Right hindlimb (tissue), 1 donor: ENCODE measurements at regions not wholly inside any gene's neighbourhood (a gene's known extent, or its start where the extent isn't known, plus 50 kb on each side); places are given as distances from the start of the nearest gene placed in this dataset.

Experiments used
- DNase-seq: peaks from one replicate; pipeline ENCODE4 v3.0.0-alpha.2; 2018

DNA sequence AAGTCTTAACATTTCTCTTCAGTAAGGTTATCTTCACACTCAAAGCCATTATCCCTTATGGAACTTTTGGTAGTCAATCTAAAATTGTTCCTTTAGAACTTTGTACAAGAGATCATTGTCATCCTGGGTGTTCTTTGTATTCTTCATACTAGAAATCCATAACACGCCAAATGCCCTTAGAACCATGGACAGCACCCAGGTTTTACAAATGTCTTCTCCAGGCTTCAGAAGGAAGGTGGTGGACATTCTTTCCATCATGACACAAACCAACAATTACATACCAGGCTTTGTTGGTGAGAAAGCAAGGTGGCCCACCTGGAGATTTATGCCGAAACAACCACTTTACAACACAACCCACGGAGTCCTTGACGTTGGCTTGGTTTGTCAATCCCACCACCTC is 365.6 kb upstream of the TBX3 start:
- DNase-seq = no peak

DNA sequence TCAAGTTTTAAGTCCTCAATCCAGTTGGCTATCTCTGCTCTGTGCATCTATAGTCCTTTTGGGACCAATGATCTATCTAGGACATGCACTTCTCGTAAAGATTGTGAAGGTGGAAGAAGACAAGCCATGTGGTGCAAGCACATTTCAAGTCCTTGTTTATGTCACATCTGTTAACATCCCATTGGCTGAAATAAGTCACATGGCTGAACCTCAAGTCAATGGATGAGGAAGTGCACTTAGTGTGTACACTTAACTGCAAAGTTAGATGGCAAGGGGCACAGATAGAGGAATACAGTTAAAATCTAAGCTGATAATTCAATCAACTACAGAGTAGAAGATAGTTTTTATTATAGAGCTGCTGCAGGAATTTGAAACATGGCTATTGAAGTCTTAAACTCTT is 362.8 kb upstream of the TBX3 start:
- no peak for DNase-seq

DNA sequence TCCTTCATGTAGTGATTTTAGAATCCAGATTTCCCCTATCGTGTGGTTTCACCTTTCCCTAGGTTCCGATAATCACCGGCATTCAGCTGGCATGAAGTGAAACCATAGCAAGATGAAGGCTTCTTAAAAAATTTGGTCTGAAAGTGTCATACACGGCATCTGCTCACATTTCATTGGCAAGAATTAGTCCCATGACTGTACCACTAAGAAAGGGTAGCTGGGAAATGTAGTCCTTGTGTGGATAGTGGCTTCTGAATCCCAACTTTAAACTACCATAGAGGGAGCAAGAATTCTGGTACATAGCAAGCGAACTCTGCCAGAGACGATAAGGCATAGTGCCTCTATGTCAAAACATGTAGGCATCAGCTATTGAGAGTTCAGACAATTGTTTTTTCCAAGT is 360.1 kb upstream of the TBX3 start:
- no peak for DNase-seq

DNA sequence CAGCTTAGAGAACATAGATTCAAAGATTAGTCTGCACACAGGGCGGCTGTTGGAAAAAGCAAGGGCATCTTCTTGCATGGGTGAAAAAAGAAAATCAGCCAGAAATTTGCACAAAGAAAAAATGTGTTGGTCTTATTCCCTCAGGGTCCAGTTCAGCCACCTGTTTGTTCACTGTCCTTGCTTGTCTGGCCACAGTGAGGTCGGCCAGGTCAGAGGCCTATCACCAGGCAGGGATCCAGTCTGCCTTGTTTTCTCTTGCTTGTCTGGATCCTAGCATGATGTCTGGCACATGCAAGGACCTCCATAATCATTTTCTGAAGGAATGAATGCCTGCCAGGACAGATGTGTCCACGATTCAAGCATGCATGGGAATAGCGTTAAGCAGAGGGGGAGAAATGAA is 359.1 kb upstream of the TBX3 start:
- DNase-seq = no peak

DNA sequence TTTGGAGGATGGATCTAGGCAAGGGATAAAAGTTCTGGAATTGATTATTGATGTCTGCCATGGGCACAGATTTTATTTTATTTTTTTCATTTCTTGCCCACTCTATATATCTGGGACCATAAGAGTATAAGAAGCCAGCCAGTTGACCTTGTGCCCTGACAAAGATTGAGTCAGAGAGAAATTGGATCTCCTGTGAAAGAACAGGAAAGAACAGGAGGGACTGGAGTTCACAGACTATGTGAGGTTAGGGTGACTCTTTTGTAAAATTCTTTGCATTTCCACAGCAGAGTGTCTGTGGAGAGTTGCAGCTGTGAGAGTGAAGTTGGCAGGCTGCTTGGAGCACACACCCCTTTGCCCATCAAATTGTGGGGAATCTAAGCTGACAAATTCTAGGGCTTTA is 358.4 kb upstream of the TBX3 start:
- DNase-seq = no peak

DNA sequence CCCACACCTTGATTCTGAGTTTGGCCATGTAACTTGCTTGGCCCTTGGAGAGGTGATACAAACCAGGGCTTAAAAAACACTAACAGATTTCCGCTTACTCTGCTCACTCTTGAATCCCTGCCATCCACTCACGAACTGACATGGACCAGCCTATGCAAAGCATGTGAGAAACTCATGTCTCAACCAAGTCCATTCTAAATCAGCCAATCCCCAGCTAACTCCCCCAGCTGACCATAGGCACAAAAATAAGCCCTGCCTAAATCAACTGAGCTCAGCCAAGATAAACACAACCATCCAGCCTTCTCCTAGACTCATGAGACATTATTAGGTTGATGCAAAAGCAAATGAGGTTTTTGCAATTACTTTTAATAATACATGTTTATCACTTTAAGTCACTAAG is 353.9 kb upstream of the TBX3 start:
- no peak for DNase-seq

DNA sequence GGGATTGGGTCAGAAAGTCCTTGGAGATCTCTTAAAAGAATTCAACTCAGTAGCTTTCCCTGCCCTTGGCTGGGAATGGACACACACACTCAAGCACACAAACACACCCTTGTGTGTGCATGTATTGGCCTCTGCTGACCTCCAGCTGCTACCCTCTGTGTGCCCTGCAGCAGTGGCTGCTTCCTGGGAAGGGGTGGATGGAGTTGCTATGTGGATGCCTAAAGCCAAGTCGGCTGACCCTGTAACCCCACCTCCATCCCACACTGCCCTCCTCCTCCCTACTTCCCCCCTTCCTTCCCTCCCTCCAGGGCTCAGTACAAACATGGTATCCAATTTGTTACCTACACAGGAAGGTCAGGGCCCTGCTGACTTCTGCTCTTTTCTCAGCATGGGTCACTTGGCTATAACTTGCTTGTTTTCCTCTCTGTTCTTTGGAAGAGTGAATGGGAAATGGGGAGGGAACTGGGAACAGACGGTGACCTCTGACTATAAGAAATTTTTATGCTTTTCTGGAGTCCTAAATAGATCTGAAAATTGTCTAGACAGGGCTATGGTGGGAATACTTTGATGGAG is 351.6 kb upstream of the TBX3 start:
- peak; percentile 25 for DNase-seq

DNA sequence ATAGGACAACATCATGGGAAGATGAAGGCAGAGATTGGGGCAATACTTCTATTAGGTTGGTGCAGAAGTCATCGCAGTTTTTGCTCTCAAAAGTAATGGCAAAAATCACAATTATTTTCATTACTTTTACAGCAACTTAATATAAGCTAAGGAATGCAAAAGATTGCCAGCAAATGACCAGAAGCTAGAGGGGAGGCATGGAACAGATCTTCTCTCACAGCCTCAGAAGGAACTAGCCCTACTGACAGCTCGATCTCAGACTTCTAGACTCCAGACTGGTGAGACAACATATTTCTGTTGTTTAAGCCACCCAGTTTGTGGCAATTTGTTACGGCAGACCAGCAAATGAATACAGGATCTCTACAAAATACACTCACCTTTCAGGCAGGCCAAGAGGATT is 348.5 kb upstream of the TBX3 start:
- DNase-seq = no peak

DNA sequence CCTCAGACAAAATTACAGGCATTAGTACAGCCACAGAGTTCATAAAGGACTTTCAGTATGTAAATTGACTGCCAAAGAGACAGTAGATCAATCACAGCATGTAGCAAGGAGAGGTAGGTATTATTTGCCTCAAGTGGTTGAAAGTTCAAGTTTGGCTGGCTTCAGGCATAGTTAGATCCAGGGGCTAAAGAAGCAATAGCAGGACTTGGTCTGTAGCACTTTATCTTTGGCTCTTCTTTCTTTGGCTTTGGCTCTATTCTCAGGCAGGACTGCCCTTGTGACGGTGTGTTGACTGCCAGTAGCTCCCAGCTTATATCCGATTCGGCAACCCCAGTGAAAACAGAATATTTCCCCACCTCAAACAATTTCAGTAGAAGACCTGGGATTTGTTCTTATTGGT is 346.0 kb upstream of the TBX3 start:
- DNase-seq = no peak

DNA sequence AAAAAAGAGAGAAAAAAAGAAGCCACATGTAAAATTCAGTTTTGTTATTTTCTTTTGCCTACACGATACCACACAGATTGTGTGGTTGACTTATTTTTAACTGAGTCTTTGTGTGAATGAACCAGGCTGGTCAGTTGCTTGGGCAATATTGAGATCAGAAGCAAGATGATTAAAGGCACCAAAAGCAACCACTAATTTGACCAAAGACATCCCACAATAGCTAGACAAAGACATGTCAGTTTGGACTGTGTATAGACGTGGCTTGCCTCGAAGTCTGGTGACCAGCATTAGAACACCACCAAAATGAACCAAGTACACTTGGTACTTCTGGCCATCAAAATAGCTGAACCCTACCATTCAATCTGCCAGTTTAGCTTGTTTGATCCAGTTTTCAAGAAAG is 340.6 kb upstream of the TBX3 start:
- DNase-seq = no peak

DNA sequence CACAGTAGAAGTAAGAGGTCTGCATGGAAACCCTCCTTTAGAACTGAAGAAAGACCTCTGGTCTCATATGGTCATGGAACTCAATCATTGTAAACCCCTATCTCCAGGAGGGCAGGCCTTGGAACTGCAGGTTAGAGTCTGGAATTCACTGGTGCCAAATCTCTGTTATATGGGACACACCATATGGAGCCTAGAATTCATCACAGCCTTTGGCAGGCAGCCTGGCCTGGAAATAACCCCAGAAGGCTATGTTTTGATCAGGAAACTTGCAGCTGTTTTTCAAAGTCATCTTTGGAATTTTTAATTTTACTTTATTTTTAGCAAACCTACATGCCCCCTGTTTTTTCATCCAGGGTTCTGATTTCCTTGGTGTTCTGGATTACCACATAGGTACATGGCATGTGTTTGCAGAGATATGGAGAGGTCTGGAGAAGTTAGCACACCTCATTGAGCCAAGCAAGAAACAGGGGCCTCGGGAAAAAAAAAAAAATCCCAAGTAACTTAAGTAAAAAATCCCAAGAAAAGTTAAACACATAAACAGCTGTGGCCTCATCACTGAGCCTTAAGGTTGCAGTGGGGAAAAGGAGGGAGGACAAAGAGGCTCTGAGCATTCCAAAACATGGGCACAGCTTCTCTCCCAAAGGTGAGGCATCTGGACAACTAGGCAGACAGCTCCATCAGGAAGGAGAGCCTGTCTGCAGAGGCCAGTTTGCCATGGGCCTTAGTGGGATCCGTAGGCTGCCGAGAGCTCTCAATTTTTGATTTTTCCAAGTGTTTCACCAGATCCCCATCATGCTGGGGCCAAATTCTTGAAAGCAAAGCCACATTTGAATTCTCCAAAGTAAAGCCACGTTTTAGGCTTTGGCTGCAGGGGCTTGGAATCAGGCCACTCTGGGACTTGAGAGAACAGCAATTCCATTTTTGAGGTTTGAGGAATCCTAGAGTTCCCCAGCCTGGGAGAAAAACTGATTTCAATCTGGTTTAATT is 339.6 kb upstream of the TBX3 start:
- peak; percentile 86 for DNase-seq

DNA sequence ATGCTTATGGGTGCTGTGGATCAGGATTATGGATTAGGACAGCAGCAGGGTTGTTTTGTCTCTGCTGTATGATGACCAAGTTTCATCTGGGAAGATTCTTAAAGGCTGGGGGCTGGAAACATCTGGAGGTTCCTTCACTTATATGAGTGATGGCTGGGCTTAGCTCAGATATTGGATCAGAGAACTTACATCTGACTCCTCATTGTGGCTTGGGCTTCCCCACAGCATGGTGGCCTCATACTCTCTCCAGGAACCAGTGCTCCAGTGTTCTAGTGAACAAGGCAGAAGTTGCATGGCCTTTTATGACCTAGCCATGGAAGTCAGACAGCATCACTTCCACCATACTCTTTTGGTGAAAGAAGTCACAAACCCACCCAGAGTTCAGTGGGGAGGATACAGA is 336.1 kb upstream of the TBX3 start:
- no peak for DNase-seq

DNA sequence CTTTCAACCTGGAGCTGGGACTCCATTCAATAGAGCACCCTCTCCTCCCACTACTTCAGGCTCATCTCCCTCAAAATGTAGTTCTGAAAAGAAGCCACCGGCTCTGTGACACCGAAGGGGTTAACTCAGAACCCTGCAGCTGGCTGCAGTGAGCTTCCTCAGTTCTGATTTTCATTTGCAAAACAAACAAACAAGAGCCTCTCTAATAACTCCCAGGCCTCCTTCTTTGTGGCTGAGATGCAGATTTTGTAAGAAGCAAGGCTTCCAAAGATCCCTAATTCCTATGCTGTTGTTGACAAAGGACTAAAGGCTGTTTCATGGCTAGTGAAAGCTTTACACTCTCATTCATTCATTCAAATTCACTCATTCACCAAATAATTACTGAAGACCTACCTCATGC is 333.4 kb upstream of the TBX3 start:
- no peak for DNase-seq

DNA sequence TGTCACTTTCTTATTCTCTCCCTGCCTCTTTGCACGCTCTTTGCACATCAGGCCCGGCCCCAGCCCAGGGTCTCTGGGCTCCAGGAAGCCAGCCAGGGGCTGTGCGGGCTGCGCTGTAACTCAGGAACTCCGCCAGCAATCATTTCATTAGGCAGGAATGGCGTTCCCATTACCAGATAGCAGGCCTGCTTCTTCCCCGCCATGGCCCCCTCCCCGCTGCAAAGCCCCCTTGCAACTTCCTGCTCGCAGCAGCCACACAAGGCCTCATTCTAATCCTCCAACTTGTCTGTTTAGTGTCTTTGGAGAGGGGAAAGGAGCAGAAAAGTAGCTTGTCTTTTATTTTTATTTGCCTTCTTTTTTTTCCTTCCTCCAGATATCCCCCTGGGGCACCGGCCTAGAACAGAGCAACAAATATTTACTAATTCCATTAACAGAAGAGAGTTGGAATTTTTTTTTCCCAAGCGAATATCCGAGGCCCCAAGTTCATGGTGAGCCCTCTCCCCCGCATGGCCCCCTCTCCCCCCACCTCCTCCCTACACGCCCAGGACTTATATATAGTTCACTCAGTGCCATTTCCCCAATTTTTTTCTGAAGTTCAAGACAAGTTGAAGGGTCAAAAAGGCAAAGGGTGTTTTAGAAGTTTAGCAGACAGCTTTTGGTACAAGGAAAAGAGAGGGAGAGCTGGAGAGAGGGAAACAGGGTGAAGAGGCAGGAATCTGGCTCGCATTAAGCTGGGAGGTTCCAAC is 329.4 kb upstream of the TBX3 start:
- DNase-seq = peak; percentile 80

DNA sequence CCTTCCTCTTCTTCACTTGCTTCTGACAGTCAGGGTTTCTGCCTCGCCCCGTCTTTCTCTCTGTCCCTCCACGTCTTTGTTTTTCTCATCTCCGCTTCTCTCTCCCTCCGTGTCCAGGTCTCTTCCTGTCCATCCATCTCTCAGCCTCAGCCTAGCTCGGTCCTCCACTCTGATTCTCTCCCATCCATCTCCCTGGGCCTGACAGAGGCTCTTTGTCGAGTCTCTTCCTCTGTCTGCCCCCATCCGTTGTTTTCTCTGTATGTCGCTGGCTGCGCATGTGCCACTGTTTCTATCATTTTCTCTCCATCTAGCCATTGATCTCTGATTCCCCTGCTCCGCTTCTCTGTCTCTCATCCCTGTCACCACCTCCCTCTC is 328.9 kb upstream of the TBX3 start:
- no peak for DNase-seq

DNA sequence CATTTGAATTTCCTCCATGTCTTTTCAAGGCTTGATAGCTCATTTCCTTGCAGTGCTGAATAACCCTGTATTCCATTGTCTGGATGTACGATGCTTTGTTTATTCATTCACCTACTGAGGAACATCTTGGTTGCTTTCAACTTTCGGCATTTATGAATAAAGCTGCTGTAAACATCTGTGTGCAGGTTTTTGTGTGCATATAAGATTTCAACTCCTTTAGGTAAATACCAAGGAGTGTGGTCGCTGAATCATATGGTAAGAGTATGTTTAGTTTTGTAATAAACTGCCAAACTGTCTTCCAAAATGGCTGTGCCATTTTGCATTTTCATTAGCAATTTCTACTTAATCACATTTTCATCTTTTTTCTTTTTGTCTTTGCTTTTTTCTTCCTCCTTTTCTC is 327.7 kb upstream of the TBX3 start:
- no peak for DNase-seq

DNA sequence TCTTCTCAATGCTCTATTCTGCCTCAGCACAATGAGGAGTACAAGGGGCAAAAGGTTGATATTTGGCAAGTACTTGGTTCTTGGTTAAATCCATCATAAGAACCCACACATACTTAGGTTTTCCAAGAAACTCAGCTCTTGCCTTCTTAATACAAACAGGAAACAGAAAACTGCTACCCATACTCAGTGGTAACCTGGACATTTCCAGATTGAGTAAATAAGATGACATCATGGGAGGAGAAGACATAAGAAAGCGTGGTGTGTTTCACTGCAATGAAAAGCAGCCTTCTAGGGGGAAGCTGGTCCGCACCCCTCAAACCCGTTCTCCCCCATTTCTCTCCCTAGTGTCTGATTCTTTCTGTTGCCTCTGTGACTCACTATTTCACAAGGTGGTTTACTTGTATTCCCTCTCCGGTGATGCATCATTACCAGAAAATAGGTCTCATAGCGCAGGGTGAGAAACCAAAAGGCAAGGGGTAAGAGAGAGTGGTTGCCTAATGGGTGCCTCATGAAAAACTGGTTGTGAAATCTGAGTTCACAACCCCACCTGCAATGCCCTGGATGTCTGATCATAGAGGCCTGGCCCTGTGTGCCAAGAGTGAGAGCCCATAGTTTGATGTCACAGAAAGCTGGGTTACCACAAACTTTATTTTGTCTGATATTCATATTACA is 326.5 kb upstream of the TBX3 start:
- DNase-seq = no peak

DNA sequence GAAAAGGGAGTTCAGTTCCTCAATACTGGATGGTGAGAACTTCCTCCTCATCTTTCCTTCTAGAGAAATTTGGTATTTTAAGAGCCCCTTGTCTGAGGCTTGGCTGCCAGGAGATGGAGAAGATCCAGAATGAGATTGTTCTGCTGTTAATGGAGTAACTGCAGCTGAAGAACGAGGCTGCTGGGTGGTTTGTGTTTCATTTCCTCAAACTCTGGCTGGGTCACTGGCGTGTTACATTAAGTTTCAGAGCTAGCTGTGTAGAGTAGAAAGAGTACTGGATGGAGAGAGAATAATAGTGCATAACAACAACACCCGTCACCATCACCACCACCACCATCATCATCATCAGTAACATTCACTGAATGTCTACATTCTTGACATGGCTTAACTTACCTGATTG is 325.0 kb upstream of the TBX3 start:
- no peak for DNase-seq

DNA sequence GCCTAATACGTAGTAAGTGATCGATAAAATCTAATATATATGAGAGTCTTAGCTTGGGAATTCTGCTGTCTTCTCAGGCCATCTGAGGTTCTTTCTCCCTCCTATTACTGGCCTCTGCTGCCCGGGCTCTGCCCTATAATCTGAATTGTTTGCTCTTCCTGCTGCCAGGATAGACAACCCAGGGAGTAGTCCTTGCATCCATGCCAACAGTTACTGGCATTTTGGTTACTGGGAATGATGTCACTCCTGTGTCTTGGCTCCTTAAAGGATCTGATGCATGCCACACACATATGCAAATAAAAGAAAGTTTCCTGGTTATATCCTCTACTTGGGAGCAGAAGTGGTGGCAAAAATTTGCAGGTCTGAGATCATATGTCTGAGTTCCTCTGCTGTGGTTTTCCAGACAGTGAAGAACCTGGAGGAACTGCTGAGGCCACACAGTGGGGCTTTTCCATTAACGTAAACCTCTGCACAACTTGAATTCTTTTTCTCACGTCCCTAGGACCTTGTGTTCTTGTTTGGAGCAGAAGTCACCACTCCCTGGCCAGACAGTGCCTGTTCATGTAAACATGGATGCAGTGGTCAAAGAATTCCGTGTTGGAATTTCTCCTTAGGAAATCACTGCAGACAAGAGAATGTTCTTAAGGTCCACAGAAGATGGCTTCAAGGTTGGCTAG is 320.6 kb upstream of the TBX3 start:
- DNase-seq = no peak

DNA sequence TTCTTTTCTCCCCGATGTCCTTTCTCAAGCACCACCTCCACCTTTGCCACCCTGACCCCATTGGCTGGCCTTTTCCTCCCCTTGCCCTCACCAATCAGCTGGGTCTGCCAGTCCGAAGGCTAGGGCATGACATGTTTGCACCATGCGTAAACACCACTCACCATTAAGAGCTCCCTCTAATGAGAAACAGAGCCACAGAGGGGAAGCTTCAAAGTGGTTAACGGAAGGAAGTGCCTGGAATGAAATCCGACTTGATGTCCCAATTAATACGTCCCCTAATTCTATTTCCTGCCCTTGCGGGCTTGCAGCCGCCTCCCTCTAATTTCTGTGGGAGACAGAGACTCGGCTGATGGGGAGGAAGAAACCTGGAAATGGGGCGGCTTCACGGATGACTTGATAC is 318.5 kb upstream of the TBX3 start:
- DNase-seq = no peak

DNA sequence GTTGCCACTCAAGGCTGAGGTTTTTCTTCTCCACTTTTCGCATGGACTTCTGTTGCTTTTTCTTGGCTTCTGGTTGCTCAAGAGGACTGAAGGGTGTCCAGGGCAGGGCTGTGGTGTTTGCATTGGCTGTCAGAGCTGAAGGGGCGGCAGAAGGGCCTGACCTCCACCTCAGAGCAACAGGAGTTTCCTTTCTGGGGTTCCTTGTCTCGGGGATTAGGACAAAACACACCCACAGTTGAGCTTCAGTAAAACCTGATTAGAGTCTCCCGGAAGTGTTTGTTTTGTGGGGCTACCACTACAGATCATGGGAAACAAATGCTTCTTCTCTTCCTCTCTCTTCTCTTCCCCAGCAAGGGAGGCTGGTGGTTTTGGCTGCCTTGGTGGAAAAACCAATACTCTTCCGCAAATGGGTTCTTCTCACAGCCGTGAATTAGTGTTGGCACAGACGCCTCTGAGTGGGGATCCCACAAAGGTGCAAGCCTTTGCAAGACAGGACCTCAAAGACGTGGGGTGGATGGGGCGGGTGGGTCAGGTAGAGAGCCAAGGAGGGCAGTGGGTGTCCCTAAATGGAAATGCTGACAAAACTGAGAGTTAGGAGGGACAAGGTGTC is 317.7 kb upstream of the TBX3 start:
- DNase-seq = peak; percentile 57

DNA sequence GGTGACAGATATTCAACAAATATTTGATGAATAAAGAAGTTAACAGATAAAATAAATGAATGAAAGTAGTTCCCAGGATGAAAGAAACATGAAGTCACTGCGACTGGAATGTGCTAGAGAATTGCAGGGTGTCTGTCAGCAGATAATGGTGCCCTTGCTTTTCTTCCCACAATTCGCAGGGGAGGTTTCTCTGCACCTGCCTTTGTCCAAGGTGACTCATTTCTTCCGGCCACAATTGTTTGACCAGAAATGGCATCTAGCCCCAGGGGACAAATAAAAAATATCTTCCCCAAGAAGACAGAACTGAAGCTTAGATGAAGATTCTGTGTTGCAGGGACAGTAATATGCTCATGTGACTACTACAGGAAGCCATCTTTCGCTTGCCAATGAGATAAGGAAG is 316.1 kb upstream of the TBX3 start:
- no peak for DNase-seq
